AG09319 (cell line): ENCODE measurements at regions not wholly inside any gene's neighbourhood (a gene's known extent, or its start where the extent isn't known, plus 50 kb on each side); places are given as distances from the start of the nearest gene placed in this dataset.

ENCODE experiments used
- DNase-seq: peaks from one replicate; pipeline ENCODE4 v3.0.0-alpha.2; 2010; ENCODE audit warnings: low read depth; ENCODE audit errors: extremely low read depth
- CTCF ChIP-seq: IDR thresholded peaks from 2 replicates; pipeline ENCODE4 v1.5.1; 2011; ENCODE audit warnings: low read depth, mild to moderate bottlenecking, inconsistent platforms, low read length, moderate library complexity

- TF ChIP-seq CTCF: no peak
- no peak for DNase-seq
Observed at GRCh38 chr10:113331961-113332360, 220.9 kb upstream of the HABP2 start.

DNA sequence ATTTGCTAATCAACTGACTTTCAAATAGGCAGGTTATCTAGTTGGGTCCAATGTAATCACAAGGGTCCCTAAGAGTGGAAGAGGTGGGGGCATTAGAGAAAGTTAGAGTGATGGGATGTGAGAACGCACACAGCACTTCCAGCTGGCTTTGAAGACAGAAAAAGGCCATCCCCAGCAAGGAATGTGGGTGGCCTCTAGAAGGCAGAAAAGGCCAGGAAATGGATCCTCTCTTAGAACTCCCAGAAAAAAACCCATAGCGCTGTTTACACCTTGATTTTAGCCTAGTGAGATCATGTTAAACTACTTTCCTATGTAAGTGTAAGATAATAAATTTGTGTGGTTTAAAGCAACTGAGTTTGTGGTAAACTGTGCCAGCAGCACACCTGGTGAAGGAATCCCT lies 219.5 kb upstream of the HABP2 start:
- no peak for TF ChIP-seq CTCF
- DNase-seq: no peak

- DNase-seq: no peak
- TF ChIP-seq CTCF: no peak
Observed at GRCh38 chr10:113335592-113335991, 217.3 kb upstream of the HABP2 start.

DNA sequence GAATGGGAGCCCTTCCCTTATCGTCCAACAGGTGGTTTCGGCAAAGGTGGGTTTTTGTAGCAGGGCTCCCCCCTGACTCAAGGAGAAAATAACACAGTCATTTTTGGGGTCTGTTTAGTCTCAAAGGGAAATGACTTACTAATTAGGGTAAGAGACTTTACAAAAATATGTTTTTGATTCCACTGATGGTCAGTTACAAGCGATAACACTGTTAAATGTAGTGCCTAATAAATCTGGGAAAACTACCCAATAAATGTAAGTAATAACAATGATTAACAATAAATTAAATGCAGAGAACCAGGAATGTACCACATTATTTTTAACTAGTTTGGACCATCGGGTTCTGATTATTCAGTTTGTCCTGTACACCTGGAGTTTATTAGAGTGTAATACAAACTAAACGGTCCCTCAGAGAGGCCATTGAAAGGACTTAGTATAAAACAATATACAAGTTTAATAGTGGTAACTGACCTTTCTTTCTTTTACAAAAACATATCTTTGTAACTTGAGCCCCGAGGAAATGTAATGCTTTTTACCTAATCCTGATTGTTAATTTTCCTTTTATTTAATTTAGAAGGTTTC lies 216.2 kb upstream of the HABP2 start:
- DNase-seq: no peak
- no peak for TF ChIP-seq CTCF

GRCh38 chr10:113337142-113337541 lies 215.7 kb upstream of the HABP2 start:
- TF ChIP-seq CTCF: no peak
- no peak for DNase-seq

GRCh38 chr10:113339121-113339520 lies 213.7 kb upstream of the HABP2 start:
- no peak for TF ChIP-seq CTCF
- no peak for DNase-seq

- TF ChIP-seq CTCF: no peak
- DNase-seq: no peak
Observed at GRCh38 chr10:113340282-113340681, 212.6 kb upstream of the HABP2 start.
